Activated CD8-positive, alpha-beta memory T cell treated with anti-CD3 and anti-CD28 coated beads, Interleukin-2, amount 50 U/mL, for 24 hours (primary cell): ENCODE measurements at regions not wholly inside any gene's neighbourhood (a gene's known extent, or its start where the extent isn't known, plus 50 kb on each side); places are given as distances from the start of the nearest gene placed in this dataset.
"Not testable (repeated sequence)": the region's sequence is repeated elsewhere in the genome, so short reads cannot be mapped to it uniquely, and the experiment has no call there.

Experiments
- DNase-seq: peaks from one replicate; pipeline ENCODE4 v3.0.0-alpha.2; 2020; ENCODE audit errors: extremely low read depth

GRCh38 chr2:199131876-199132275 lies 325.9 kb downstream of the SATB2 start:
- no peak for DNase-seq

GRCh38 chr2:199131136-199131655 lies 326.5 kb downstream of the SATB2 start:
- no peak for DNase-seq

GRCh38 chr2:199130501-199130900 lies 327.2 kb downstream of the SATB2 start:
- no peak for DNase-seq

GRCh38 chr2:199128476-199129229 lies 329.1 kb downstream of the SATB2 start:
- DNase-seq: no peak

GRCh38 chr2:199119796-199120195 lies 337.9 kb downstream of the SATB2 start:
- no peak for DNase-seq

GRCh38 chr2:199118673-199119112 lies 339.0 kb downstream of the SATB2 start:
- DNase-seq: no peak

- no peak for DNase-seq
Measured at GRCh38 chr2:199115169-199115568, 342.6 kb downstream of the SATB2 start.

GRCh38 chr2:199113111-199113510 lies 344.6 kb downstream of the SATB2 start:
- no peak for DNase-seq

- no peak for DNase-seq
Measured at GRCh38 chr2:199111458-199111857, 346.3 kb downstream of the SATB2 start.

GRCh38 chr2:199108056-199108455 lies 349.7 kb downstream of the SATB2 start:
- no peak for DNase-seq

GRCh38 chr2:199105826-199106225 lies 351.9 kb downstream of the SATB2 start:
- DNase-seq: no peak

- DNase-seq: no peak
Measured at GRCh38 chr2:199101487-199101886, 356.3 kb downstream of the SATB2 start.

- DNase-seq: no peak
Measured at GRCh38 chr2:199100326-199101110, 357.2 kb downstream of the SATB2 start.

GRCh38 chr2:199092419-199092818 lies 365.3 kb downstream of the SATB2 start:
- no peak for DNase-seq

- no peak for DNase-seq
Measured at GRCh38 chr2:199085261-199085660, 372.5 kb downstream of the SATB2 start.

GRCh38 chr2:199070322-199070949 lies 387.3 kb downstream of the SATB2 start:
- DNase-seq: no peak

- no peak for DNase-seq
Measured at GRCh38 chr2:199064201-199064600, 393.5 kb downstream of the SATB2 start.

- DNase-seq: no peak
Measured at GRCh38 chr2:199057936-199058335, 399.8 kb downstream of the SATB2 start.

GRCh38 chr2:199055336-199055735 lies 402.4 kb downstream of the SATB2 start:
- no peak for DNase-seq

GRCh38 chr2:199042660-199043379 lies 414.9 kb downstream of the SATB2 start:
- no peak for DNase-seq

- no peak for DNase-seq
Measured at GRCh38 chr2:199040522-199040921, 417.2 kb downstream of the SATB2 start.

GRCh38 chr2:199033761-199034160 lies 424.0 kb downstream of the SATB2 start:
- not testable (repeated sequence) for DNase-seq
